TTC549 (cell line): ENCODE measurements at regions not wholly inside any gene's neighbourhood (a gene's known extent, or its start where the extent isn't known, plus 50 kb on each side); places are given as distances from the start of the nearest gene placed in this dataset.
A peak's percentile ranks its signal among the peaks of the same experiment; 100 is the strongest.
"Not testable (repeated sequence)": the region's sequence is repeated elsewhere in the genome, so short reads cannot be mapped to it uniquely, and the experiment has no call there.

Experiments
- FAIRE-seq: peaks from 2 replicates; lab custom pipeline; 2012; peaks lifted over from hg19 to GRCh38; lab: Jason Lieb, UNC

DNA sequence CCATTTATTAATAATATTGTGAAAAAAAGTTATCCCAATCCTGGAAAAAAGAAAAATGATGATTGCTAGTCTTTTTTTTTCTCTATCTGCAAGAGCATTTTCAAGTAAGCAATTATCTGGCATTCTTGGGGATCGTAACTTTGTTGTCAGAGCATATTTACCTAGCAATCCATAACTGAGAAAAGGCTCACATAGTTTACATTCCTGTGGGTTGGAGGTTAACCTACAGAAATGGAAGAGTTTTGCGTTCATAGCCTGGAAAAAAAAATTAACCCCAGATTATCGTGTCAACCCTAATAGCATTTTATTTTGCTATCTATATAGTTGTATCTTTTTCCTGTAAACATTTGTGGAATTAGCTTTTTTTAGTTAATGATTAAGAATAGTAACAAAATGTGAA, 292.3 kb downstream of the DAD1 start:
- no peak for FAIRE-seq

DNA sequence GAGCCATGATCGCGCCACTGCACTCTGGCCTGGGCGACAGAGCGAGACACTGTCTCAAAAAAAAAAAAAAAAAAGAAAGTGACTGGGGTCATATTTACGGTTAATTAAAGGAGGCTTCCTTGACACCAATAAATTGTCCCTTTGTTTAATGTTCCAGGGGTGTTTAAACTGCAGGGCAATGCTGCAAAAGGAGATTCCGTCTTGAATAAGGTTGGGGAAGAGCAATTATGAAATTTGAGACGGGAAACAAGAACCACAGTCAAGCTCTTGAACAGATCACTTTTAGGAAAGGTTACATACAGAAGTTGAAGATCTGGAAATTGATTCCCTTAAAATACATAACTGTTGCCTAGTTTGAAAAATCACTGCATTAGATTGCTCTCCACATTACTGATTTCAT, 292.9 kb downstream of the DAD1 start:
- FAIRE-seq: no peak

DNA sequence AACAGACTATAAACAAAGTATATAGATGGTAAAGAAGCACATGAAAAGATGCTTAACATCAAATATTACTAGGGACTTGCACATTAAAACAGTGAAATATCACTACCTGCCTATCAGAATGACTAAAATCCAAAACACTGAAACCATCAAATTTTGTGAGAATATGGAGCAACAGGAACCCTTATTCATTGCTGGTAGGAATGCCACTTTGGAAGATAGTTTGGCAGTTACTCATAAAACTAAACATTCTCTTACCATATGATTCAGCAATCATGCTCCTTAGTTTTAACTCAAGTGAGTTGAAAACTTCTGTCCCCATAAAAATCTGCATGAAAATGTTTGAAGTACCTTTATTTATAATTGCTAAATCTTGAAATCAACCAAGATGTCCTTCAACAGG, 297.6 kb downstream of the DAD1 start:
- FAIRE-seq: no peak

DNA sequence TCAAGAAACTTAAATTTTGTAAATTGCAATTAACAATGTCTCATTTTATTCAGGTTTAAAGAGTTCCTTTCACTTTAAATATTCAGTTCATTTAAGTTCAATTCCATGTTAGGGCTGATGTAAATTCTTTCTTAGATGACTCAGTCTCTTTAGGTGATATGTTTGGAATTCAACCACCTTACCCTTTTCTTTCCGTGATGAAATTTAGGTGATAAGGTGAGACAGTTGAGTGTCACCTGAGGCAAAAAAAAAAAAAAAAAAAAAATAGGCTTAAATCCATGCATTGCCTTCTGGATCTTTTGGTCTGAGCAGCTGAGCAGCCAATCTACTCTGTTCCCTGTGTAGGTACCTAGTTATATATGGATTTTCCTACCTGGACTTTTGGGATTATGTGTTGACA, 299.5 kb downstream of the DAD1 start:
- FAIRE-seq: no peak

DNA sequence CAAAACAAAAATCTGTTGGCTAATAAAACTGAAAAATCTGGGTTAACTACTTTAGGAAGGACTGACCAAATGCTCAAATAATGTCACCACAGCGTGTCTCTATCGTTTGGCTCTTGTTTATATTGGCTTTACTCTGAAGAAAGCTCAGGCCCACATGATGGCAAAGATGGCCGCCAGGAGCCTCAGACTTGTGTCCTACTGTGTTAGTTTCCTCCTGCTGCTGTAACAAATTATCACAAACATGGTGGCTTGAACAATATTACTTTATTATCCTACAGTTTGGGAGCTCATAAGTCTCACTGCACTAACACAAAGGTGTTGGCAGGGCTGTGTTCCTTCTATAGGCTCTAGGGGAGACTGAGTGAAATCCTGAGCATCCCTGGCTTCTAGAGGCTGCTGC, 303.0 kb downstream of the DAD1 start:
- FAIRE-seq: no peak

DNA sequence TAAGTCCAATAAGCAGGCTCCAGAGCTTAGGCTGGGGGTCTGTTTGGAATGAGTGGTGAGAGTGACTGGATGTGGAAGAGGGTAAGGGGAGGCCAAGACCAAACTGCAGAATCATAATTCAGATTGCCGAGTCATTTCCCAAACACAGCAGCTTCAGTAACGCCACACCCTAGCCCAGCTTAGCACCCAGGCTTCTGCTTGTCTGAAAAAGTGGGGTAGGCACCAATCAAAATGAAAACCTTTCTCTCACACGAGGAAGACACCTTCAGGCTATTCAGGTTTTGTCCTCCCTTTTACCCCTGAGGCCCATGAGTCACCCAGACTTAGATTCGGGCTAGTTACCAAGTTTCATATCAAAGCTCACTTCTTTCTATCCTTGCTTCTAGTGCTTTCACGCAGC, 306.1 kb downstream of the DAD1 start:
- no peak for FAIRE-seq

DNA sequence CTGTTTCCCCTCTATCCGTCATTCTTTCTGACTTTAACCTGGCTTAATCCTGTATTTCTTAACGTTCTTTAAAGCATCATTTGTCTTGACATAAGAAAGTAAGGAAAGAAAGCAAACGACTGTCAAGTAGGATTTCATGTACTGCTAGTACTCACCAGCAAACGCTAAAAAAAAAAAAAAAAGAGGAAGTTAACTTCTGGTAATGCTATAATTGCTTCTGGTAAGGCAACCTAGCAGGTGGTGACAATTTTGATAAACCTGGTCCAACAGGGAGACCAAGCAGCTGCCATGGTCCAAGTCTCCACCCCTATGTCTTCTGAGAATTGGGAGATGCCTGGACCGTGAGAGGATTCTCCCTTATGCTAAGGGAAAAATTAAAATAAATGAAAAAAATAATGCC, 306.6 kb downstream of the DAD1 start:
- FAIRE-seq: no peak

DNA sequence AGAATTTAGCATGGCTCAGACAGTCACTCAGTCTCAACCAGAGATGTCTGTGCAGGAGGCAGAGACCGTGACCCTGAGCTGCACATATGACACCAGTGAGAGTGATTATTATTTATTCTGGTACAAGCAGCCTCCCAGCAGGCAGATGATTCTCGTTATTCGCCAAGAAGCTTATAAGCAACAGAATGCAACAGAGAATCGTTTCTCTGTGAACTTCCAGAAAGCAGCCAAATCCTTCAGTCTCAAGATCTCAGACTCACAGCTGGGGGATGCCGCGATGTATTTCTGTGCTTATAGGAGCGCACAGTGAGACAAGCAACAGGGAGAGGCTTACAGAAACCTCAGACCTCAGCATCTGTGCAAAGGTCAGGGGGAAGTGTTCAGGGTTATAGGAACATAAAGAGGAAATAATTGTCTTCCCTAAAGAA, 307.6 kb downstream of the DAD1 start:
- FAIRE-seq: not testable (repeated sequence)

DNA sequence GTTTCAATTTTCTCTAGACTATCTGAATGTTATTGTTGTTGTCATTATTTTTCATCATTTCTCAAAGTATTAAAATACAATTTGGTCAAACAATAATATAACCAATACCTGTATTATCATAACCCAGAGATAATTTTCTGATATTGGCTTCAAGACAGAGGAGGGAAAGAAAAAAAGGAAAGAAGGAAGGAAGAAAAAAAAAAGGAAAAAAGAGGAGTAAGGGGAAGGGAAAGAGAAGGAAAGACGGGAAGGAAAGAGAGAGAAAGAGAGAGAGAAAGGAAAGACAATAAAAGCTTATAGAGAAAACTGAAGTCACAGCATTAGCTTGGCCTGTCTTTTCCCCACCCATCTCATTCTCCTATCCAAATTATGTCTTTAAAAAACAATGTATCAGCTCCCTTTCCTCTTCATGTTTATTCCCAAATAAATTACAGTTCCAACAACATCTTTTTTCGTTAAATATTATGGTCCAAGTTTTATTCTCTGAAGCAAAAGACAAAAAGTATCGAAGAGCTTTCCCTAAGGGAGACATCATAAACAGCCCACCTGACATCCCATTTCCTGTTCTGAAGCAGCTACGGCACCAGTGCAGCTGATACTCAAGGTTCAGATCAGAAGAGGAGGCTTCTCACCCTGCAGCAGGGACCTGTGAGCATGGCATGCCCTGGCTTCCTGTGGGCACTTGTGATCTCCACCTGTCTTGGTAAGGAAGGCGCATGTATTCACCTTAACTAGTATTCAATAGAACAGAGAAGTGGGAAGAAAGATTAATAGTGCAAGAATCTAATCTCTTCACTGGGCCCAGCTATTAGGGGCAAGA, 308.3 kb downstream of the DAD1 start:
- no peak for FAIRE-seq

DNA sequence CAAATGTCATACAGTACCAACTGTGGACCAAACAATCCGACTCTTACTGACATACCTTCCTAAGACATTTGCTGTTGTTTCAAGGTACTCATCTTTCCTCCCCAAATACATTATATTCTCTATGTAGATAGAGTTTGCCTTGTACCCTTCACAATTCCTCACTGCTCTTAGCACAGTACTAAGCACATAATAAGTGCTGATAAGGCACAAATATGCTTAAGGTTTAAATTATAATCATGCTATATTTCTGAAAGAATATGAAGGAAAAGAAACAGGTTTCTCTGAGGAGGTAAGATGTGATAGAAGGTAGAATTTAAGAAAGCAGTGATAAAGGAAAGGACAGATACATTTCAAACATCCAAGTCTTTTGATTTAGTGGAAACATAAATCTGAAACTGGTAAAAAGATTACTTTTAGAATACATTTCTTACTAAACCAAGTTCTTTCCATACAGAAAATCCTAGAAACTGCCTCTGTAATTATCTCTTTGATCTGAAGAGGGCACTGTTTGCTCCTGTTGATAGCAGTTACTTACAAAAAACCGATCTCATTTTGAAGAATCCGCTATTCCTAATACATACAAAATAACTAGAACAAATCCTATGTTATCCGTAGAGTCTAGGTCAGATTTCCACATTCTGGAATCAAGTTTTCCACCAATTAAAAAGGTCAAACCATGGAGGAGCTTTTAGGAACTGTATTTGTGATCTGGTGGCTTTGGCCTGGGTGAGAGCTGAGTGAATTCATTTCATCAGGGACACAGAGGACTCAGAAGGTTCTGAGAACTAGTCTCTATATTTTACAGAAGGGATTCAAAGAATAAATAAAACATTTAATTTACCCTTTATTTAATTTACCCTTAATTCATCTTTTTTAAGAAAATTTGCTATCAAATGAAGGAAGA, 311.9 kb downstream of the DAD1 start:
- peak; percentile 76 for FAIRE-seq

DNA sequence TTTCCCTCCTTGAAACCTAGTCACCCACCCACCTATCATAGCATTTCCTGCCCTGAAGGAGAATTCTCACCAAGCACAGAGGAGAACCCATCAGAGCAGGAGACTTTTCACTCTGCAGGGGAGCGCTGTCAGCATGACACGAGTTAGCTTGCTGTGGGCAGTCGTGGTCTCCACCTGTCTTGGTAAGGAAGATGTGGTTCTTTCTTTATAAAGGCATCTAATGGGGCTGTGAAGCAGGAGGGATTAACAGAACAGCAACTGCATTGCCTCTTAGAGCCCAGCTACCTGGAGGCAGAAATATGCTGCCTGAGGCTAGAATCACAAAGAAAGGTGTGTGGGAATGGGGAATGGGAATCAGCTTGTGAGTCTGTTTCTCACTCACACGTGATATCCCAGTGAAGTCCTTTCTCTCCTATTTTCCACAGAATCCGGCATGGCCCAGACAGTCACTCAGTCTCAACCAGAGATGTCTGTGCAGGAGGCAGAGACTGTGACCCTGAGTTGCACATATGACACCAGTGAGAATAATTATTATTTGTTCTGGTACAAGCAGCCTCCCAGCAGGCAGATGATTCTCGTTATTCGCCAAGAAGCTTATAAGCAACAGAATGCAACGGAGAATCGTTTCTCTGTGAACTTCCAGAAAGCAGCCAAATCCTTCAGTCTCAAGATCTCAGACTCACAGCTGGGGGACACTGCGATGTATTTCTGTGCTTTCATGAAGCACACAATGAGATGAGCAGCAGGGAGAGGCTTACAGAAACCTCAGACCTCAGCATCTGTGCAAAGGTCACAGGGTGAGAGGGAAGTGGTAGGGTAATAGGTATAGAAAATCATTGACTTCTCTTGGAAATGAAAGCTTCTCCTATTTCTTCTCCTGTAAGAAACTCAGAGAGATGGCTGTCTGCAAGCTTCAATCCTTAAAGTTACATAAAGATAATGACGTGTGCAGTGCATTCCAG, 316.9 kb downstream of the DAD1 start:
- no peak for FAIRE-seq

DNA sequence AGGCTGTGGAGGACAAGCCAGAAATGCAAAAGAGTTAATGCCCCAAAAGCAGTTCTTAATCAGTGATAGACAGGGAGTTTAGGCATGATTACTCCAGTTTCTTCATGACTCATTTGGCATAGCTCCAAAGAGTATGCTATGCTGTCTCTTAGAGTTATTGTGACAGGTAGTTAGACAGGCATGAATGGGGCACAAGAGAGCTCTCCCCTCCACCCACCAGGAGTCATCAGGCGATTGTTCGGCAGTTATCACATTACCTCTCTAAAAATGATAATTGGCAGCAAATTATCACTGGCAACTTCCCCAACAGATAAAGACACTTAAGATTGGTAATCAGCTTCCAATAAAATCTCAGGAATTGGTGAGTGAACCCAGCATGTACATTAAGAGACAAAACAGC, 320.1 kb downstream of the DAD1 start:
- no peak for FAIRE-seq

DNA sequence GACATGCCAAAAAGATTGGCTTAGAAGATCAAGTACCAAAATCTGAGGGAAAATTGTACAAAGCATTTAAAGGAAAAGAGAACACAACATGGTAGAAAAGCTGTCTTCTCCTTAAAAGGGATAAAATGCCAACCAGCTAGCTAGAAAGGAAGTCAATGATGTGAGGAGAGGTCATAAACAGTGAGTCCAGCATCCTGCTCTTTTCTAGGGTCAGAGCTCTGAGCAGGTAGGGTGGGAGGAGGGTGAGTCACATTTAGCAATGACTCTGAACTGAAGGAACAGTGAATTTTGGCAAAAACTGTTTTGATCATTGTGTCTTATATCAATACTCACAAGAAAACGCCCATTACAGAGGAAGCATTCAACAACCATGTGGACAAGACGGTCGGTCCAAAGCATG, 322.3 kb downstream of the DAD1 start:
- FAIRE-seq: no peak

DNA sequence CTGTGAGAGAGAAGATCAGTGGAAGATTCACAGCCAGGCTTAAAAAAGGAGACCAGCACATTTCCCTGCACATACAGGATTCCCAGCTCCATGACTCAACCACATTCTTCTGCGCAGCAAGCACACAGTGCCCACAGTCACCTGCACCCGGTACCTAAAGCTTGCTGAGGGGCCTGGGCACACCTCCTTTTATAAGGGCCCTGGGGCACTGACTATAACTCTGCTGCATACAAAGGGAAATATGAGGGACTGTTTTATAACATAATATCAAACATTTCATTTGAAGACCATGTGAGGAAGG, 322.9 kb downstream of the DAD1 start:
- FAIRE-seq: no peak

DNA sequence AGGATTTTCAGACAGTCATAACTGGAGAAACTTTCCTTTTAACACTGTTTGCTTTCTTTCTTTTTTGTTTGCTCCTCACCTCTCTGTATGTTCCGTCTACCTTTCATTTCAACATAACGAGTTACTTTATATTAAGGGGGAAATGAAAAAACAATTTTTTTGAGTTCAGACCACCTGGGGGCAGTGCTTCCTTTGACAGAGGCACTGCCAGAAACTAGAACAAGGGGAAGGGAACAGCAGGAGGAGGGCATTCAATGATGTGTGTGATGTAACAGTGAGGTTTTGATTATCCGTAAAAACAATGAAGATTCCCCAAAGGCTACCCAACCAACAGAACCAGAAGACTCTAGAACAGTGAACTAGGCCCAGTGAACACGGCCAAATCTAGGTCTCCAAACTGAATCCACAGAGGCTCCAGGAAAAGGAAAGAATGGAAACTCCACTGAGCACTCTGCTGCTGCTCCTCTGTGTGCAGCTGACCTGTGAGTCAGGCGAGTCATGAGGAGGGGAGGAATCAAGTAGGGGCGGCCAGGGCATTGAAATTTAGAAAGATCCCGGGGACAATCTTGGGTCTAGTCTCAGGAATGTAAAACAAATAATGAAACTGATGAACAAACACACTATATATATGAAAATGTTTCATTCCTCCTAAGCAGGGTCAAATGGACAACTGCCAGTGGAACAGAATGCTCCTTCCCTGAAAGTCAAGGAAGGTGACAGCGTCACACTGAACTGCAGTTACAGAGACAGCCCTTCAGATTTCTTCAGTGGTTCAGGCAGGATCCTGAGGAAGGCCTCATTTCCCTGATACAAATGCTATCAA, 323.5 kb downstream of the DAD1 start:
- FAIRE-seq: no peak

DNA sequence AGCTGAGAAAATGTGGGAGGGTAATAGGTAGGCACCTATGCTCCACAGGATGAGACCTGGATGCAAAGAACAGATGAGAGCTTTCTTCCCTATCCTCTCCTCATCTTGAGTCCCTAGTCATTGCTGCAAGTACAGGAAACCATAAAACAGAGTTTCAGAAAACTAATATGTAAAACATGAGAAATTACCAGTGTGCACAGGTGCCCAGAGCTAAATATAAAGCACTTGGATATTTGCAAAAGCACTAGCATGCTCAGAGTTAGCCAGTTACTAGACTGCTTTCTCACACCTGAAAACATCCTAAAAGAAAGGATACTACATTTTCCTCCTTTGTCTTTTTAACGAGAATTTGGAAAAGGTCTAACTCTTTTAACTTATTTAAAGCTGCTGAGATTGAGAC, 324.3 kb downstream of the DAD1 start:
- no peak for FAIRE-seq

DNA sequence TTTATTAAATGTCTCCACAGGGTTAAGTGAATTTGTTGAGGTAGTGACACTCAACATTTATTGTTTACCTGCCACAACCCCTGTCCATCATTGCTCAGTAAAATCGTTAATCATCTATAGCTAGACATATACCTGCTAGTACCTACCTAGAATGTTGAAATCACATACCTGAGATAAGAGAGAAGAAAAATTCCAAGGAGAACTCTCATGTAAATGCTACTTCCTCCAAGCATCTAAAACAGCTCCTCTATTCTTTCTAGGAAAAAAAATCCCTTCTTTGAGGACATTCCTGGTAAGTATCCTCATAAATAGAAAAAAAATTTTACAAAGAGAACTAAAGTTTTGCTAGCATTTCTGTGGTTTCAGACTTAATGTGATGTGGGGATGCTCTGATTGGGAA, 325.1 kb downstream of the DAD1 start:
- FAIRE-seq: no peak

DNA sequence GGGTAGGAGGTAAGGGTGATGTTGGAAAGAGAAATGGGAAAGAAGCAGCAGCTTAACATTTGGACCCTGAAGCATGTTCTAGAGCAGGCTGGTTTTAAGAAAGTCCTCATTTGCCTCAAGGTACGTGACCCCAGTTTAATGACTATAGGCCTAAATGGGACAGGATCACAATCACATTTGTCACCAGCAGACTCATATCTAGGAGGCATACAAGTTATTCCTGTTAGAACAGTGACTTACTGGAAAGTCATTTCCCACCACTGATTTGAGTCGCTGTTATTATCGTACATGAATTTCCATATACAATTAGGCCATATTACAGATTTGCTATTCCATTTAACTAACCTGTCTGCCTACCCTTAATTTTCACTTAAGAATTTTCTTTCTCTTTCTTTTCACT, 326.1 kb downstream of the DAD1 start:
- FAIRE-seq: no peak

DNA sequence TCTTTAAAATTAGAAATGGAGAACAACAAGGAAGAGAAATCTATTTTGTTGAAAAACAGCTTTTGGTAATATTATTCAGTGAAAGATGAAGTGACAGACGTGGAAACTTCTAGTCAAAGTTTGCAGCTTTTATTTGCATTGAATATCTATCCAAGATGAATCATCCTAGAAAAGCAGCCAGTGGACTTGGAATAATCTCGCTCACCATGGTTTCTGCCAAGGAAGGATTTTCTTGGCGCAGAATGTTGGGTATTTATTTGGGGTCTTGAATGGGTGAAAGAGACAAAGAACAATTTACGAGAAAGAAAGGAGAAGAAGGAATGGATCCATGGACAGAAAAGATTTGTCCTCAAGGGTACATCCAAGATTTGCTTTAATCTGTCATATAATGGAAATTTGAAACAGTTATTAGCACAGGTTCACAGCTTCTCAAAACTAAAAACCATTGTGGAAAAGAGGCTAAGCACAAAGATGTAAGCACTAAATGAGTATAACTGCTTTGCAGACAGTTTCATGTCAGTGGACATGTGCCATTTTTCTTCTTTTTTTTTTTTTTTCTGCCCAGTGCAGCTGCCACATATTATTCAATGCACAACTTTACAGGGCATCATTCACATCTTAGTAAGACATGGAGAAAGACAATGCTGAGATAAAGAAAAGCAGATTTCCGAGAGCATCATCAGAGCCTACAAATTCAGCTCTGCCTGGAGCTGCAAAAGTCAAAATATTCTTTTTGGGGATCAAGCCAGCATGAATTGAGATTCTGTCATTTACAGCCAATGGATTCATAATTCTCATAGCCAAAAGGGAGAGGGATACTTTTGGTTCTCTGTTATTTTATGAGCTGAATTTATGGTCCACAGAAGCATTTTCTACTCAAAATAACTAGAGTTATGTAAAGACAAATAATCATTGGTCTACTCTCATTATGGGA, 333.7 kb downstream of the DAD1 start:
- no peak for FAIRE-seq

DNA sequence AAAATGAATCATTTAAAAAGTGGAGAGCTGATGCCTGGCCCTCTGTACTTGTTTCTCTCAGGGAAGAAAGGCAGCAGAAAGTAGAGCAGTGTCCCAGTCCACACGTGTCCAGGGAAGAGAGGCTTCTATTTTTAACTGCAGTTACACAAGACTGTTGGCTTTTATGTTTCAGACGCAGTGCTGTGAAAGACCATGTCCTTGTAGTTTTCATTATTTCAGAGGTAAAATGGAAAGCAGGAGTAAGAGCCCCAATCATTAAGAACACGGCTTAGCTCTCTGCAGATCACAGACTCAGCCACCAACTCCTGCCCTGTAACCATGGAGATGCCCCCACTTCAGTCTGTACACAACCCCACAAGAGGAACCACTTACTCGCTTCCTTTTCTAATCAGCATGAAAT, 336.3 kb downstream of the DAD1 start:
- FAIRE-seq: no peak

DNA sequence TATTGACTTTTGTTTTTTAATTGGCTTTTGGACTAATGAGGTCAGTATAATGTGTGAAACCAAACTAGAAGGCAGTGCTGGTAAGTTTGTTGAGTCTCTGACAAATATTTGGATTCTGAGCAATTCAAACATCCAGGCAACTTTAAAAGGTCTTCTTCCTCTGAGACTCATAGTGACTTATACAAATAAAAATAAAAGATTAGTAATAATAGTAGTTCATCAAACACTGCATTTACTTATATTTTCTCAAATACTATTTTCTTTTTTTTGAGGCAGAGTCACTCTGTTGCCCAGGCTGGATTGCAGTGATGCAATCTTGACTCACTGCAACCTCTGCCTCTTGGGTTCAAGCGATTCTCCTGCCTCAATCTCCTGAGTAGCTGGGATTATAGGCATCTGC, 337.9 kb downstream of the DAD1 start:
- FAIRE-seq: no peak
